Thyroid gland (tissue), 4 donors: ENCODE measurements at regions not wholly inside any gene's neighbourhood (a gene's known extent, or its start where the extent isn't known, plus 50 kb on each side); places are given as distances from the start of the nearest gene placed in this dataset.

Experiments
- POLR2A ChIP-seq, 2 donors: fragments of 450-650 bp; IDR thresholded peaks; one replicate each; pipeline ENCODE4 v1.6.1; 2017; ENCODE audit warnings: antibody characterized with exemption in 2 of 2, mild to moderate bottlenecking in 2 of 2, moderate library complexity in 1 of 2
- TF ChIP-seq, protein P1 (sequence below), 6 experiments: fragments of 200-600 bp in 3 of 6; fragments of 450-650 bp in 3 of 6; sonication (generic) in 3 of 6; IDR thresholded peaks; one replicate each; pipeline ENCODE4 v1.5.1; 2016 to 2019; ENCODE audit warnings: antibody characterized with exemption in 6 of 6, mild to moderate bottlenecking in 2 of 6, inconsistent platforms in 1 of 6, moderate library complexity in 1 of 6

DNA sequence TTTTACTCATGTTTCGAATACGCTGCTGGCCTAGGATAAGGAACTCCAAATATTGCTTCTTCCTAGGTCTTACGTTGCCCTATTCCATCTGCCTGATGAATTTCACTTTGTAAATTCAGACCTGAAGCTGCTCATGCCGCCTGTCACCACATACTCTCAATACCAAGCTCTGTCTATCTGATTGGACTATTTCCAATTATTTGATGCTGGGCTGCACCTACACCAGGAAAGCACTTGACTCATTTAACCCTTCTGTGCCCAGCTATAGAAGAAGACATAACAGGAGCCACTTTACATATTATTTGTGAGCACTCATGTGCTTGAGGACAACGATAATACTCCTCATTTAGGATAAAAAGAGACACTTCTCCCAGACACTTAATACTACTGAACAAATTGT lies 1293.9 kb upstream of the LRRTM1 start:
- TF ChIP-seq, protein P1, sequence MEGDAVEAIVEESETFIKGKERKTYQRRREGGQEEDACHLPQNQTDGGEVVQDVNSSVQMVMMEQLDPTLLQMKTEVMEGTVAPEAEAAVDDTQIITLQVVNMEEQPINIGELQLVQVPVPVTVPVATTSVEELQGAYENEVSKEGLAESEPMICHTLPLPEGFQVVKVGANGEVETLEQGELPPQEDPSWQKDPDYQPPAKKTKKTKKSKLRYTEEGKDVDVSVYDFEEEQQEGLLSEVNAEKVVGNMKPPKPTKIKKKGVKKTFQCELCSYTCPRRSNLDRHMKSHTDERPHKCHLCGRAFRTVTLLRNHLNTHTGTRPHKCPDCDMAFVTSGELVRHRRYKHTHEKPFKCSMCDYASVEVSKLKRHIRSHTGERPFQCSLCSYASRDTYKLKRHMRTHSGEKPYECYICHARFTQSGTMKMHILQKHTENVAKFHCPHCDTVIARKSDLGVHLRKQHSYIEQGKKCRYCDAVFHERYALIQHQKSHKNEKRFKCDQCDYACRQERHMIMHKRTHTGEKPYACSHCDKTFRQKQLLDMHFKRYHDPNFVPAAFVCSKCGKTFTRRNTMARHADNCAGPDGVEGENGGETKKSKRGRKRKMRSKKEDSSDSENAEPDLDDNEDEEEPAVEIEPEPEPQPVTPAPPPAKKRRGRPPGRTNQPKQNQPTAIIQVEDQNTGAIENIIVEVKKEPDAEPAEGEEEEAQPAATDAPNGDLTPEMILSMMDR (IDR thresholded peaks at IDR 0.05): no peak
- TF ChIP-seq POLR2A (IDR thresholded peaks at IDR 0.05): no peak
